NCI-H748 treated with DMSO at 0.1 percent for 48 hours (cell line): ENCODE measurements at regions not wholly inside any gene's neighbourhood (a gene's known extent, or its start where the extent isn't known, plus 50 kb on each side); places are given as distances from the start of the nearest gene placed in this dataset.

Experiments
- DNase-seq: peaks from one replicate; lab custom pipeline; 2025; lab: John Stamatoyannopoulos, UW

- no peak for DNase-seq
These were observed 523.9 kb downstream of the FUT8 start for GRCh38 chr14:65936342-65936975.

- DNase-seq: no peak
These were observed 524.8 kb downstream of the FUT8 start for GRCh38 chr14:65937079-65937959.

- no peak for DNase-seq
These were observed 525.4 kb downstream of the FUT8 start for GRCh38 chr14:65937960-65938316.

GRCh38 chr14:65938738-65939137 is 526.2 kb downstream of the FUT8 start:
- DNase-seq: no peak

- DNase-seq: no peak
These were observed 526.7 kb downstream of the FUT8 start for GRCh38 chr14:65939184-65939583.

- DNase-seq: peak; percentile 56
These were observed 527.7 kb downstream of the FUT8 start for GRCh38 chr14:65940056-65940735.

- DNase-seq: no peak
These were observed 528.6 kb downstream of the FUT8 start for GRCh38 chr14:65941091-65941490.

- DNase-seq: no peak
These were observed 530.6 kb downstream of the FUT8 start for GRCh38 chr14:65943150-65943549.

GRCh38 chr14:65943916-65944410 is 531.4 kb downstream of the FUT8 start:
- no peak for DNase-seq

GRCh38 chr14:65945327-65945726 is 532.8 kb downstream of the FUT8 start:
- no peak for DNase-seq

GRCh38 chr14:65946494-65946893 is 534.0 kb downstream of the FUT8 start:
- DNase-seq: no peak

- no peak for DNase-seq
These were observed 535.8 kb downstream of the FUT8 start for GRCh38 chr14:65948302-65948701.

GRCh38 chr14:65949711-65950516 is 536.3 kb upstream of the CCDC196 start:
- DNase-seq: no peak

- DNase-seq: no peak
These were observed 531.2 kb upstream of the CCDC196 start for GRCh38 chr14:65954942-65955341.

- DNase-seq: no peak
These were observed 528.5 kb upstream of the CCDC196 start for GRCh38 chr14:65957631-65958205.

GRCh38 chr14:65958664-65959562 is 527.3 kb upstream of the CCDC196 start:
- DNase-seq: peak; percentile 55

GRCh38 chr14:65959563-65960024 is 526.6 kb upstream of the CCDC196 start:
- no peak for DNase-seq

GRCh38 chr14:65961004-65961403 is 525.2 kb upstream of the CCDC196 start:
- DNase-seq: peak; percentile 6

- DNase-seq: no peak
These were observed 523.2 kb upstream of the CCDC196 start for GRCh38 chr14:65962952-65963351.

GRCh38 chr14:65964366-65964765 is 521.8 kb upstream of the CCDC196 start:
- no peak for DNase-seq
